ENCODE measurements at regions not wholly inside any gene's neighbourhood (a gene's known extent, or its start where the extent isn't known, plus 50 kb on each side); places are given as distances from the start of the nearest gene placed in this dataset.
"Not testable (repeated sequence)": the region's sequence is repeated elsewhere in the genome, so short reads cannot be mapped to it uniquely, and the experiment has no call there.

DNA sequence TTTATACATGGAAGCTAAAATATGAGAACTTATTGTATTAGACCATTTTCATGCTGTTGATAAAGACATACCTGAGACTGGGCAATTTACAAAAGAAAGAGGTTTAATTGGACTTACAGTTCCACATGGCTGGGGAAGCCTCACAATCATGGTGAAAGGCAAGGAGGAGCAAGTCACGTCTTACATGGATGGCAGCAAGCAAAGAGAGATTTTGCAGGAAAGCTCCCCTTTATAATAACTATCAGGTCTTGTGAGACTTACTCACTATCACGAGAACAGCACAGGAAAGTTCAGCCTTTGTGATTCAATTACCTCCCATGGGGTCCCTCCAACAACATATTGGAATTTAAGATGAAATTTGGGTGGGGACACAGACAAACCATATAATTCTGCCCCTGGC is 740.1 kb upstream of the NECTIN3 start:
- not testable (repeated sequence) for H3K9me3 ChIP-seq (ENCODE audit: control insufficient read depth, low read length); H3K4me3 ChIP-seq (ENCODE audit: low read length)

DNA sequence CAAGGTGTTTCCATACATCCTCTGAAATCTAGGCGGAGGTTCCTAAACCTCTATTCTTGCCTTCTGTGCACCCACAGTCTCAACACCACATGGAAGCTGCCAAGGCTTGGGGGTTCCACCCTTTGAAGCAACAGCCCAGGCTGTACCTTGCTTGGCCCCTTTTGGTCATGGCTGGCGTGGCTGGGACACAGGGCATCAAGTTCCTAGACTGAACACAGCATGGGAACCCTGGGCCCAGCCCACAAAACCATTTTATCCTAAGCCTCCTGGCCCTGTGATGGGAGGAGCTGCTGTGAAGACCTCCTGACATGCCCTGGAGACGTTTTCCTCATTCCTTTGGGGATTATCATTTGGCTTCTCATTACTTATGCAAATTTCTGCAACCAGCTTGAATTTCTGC is 739.0 kb upstream of the NECTIN3 start:
- Histone ChIP-seq H3K9me3 (ENCODE audit: control insufficient read depth, low read length) (peaks cover 11% of the 10 kb centered on the region), H3K27me3 (replicated peaks; ENCODE audit: control insufficient read depth, insufficient read depth, low read length) (no peaks in the 10 kb centered on the region), H3K4me3 (ENCODE audit: low read length) (no peak overlapping the region), H3K9ac (ENCODE audit: low read length) (no peak overlapping the region), H3K4me1 (ENCODE audit: control insufficient read depth, insufficient read depth, low read length) (no peaks in the 10 kb centered on the region), H3K36me3 (ENCODE audit: control insufficient read depth, insufficient read depth, low read length, severe bottlenecking) (no peaks in the 10 kb centered on the region)
- DNase-seq (ENCODE audit: low read depth): no peak

More for the DNA sequence above, 740.1 kb upstream of the NECTIN3 start:
- H3K27me3 ChIP-seq (replicated peaks; ENCODE audit: control insufficient read depth, insufficient read depth, low read length); H3K36me3 ChIP-seq (ENCODE audit: control insufficient read depth, insufficient read depth, low read length, severe bottlenecking); DNase-seq (ENCODE audit: low read depth); H3K9ac ChIP-seq (ENCODE audit: low read length); H3K4me1 ChIP-seq (ENCODE audit: control insufficient read depth, insufficient read depth, low read length): not testable (repeated sequence)

DNA sequence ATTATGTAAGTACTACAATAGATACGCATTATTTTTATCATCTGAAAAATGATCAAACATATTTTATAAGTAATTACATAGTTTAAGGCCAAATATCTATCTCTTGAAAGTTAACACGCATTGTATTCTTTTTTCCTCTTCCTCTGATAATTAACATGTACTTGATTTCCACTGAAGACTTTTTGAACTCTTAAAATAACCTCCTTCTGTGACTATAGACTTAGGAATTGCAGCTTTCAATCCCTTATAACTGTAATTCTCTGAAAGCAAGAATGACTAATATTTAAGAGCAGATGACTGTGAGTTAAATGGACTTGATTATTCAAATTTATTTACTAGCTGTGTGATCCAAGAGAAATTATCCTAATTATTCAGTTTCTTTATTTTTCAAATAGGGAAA is 730.6 kb upstream of the NECTIN3 start:
- H3K9me3 ChIP-seq (ENCODE audit: control insufficient read depth, low read length): peaks cover 12% of the 10 kb centered on the region
- peak; percentile 39 for DNase-seq (ENCODE audit: low read depth)
- H3K36me3 ChIP-seq (ENCODE audit: control insufficient read depth, insufficient read depth, low read length, severe bottlenecking): no peaks in the 10 kb centered on the region
- H3K4me3 ChIP-seq (ENCODE audit: low read length): no peak overlapping the region
- peaks cover 22% of the 10 kb centered on the region for H3K4me1 ChIP-seq (ENCODE audit: control insufficient read depth, insufficient read depth, low read length)
- no peak overlapping the region for H3K9ac ChIP-seq (ENCODE audit: low read length)
- H3K27me3 ChIP-seq (replicated peaks; ENCODE audit: control insufficient read depth, insufficient read depth, low read length): no peaks in the 10 kb centered on the region

DNA sequence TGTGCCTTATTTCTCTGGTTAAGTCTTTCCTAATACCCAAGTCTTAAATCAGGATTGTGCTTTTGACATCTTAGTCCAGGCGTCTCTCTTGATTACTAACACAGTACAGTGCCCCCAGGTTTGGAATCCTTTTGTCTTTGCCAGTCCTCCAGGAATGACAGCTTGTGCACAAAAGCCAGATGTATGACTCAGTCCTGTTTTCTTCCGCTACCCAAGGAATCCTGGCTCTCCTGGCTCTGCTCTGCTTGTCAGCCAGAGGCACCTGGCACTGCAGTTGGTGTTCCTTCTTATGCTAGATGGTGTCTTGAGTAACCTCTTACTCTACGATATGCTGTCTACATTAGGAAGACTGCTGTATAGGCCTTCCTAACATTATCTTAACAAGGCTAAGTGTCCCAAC is 728.2 kb upstream of the NECTIN3 start:
- Histone ChIP-seq H3K9me3 (ENCODE audit: control insufficient read depth, low read length) (no peaks in the 10 kb centered on the region), H3K27me3 (replicated peaks; ENCODE audit: control insufficient read depth, insufficient read depth, low read length) (no peaks in the 10 kb centered on the region), H3K36me3 (ENCODE audit: control insufficient read depth, insufficient read depth, low read length, severe bottlenecking) (no peaks in the 10 kb centered on the region), H3K4me1 (ENCODE audit: control insufficient read depth, insufficient read depth, low read length) (peaks cover 22% of the 10 kb centered on the region), H3K9ac (ENCODE audit: low read length) (no peak overlapping the region), H3K4me3 (ENCODE audit: low read length) (no peak overlapping the region)
- DNase-seq (ENCODE audit: low read depth): peak; percentile 23

DNA sequence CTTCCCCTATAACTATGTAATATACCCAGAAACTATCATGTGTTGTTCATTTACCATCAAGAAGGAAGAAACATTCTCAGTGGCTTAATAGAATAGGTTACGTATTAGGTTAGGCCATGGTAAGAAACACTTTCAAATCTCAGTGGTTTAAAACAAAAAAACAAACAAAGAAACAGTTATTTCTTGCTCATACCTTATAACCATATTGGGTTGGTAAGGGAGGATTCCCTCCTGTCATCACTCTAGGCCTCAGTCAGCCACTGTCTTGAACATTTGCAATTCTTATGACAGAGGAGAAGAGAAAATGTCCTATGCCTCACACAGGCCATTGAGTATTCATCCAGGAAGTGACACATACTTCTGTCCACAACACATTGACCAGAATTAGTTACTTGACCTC is 727.7 kb upstream of the NECTIN3 start:
- H3K4me3 ChIP-seq (ENCODE audit: low read length): no peak overlapping the region
- H3K9ac ChIP-seq (ENCODE audit: low read length): no peak overlapping the region
- H3K36me3 ChIP-seq (ENCODE audit: control insufficient read depth, insufficient read depth, low read length, severe bottlenecking): no peaks in the 10 kb centered on the region
- peaks cover 22% of the 10 kb centered on the region for H3K4me1 ChIP-seq (ENCODE audit: control insufficient read depth, insufficient read depth, low read length)
- H3K9me3 ChIP-seq (ENCODE audit: control insufficient read depth, low read length): no peaks in the 10 kb centered on the region
- no peaks in the 10 kb centered on the region for H3K27me3 ChIP-seq (replicated peaks; ENCODE audit: control insufficient read depth, insufficient read depth, low read length)
- no peak for DNase-seq (ENCODE audit: low read depth)

DNA sequence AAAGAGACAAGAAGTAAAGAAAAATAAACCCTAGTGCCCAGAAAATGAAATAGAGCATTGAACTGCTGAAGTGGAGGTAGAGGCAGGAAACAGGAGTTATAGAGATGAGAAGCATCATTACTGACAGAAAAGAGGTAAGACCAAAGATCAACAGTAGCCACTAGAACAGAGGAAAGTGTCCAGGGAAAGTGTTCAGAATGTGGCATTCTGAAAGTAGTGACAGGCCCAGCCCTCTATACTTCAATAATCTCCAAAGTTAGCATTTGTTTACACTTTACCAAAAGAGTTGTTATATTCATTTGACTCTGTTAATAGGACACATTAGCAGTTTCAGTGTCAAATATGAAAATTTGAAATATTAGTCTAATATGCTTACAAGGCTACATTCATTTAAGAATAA is 727.1 kb upstream of the NECTIN3 start:
- Histone ChIP-seq H3K9me3 (ENCODE audit: control insufficient read depth, low read length) (no peaks in the 10 kb centered on the region), H3K36me3 (ENCODE audit: control insufficient read depth, insufficient read depth, low read length, severe bottlenecking) (no peaks in the 10 kb centered on the region), H3K4me3 (ENCODE audit: low read length) (no peak overlapping the region), H3K4me1 (ENCODE audit: control insufficient read depth, insufficient read depth, low read length) (peaks cover 22% of the 10 kb centered on the region), H3K27me3 (replicated peaks; ENCODE audit: control insufficient read depth, insufficient read depth, low read length) (no peaks in the 10 kb centered on the region), H3K9ac (ENCODE audit: low read length) (no peak overlapping the region)
- no peak for DNase-seq (ENCODE audit: low read depth)

DNA sequence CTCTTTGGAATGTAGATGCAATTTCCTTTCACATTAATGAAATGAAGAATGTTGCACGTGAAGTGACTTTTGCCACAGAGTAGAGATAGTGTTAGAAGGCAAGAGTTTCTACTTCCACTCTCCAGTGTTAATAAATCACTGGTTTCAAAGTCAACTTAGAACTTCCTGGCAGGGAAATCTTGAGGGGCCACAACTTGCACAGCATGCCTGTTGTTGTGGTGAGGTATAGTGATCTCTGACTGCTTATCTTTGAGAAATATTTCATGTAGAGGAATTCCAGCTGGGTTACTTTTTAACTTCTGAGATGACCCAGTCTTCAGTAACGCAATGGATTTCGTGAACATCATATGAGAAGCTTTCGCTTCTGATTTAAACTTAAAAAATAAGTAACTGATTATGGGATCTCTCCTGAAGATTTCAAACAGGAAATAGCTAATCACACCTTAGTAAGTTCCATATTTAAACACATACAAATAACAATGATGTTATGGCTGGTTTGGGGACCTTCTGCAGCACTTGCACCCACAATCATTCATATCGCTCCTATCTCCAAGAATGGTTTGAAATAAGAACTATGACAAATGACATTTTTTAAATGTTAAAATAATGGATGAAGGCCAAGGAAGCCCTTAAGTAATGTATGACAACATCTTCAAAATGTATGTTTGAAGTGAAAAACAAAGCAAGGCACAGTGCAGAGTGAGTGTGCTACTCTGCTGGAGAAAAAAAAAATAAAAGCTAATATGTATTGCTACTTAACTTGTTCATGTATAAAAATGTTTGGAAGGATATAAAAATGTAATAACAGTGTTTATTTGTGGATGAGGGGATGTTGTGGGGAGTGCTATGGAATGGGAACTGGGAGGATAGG is 726.5 kb upstream of the NECTIN3 start:
- Histone ChIP-seq H3K4me1 (ENCODE audit: control insufficient read depth, insufficient read depth, low read length) (peaks cover 22% of the 10 kb centered on the region), H3K9ac (ENCODE audit: low read length) (no peak overlapping the region), H3K9me3 (ENCODE audit: control insufficient read depth, low read length) (no peaks in the 10 kb centered on the region), H3K36me3 (ENCODE audit: control insufficient read depth, insufficient read depth, low read length, severe bottlenecking) (no peaks in the 10 kb centered on the region), H3K4me3 (ENCODE audit: low read length) (no peak overlapping the region), H3K27me3 (replicated peaks; ENCODE audit: control insufficient read depth, insufficient read depth, low read length) (no peaks in the 10 kb centered on the region)
- DNase-seq (ENCODE audit: low read depth): no peak

DNA sequence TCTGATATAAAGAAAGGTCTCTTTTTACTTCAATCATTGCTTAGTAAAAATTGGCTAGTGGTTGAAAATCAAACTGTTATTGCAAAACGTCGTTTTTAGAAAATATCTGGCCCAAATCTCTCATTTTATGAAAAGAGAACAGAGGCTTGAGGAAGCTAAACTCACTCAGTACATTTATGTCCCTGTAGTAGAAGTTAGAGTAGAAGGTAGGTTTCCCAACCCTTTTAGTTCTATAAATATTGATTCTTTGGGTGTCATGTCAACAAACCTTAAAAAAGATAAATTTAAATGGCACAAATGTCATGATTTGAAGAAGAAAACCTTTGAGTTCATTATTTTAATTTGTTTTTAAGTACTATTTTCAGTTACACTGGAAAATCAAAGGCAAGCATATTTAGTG is 722.3 kb upstream of the NECTIN3 start:
- Histone ChIP-seq H3K4me1 (ENCODE audit: control insufficient read depth, insufficient read depth, low read length) (peaks cover 33% of the 10 kb centered on the region), H3K27me3 (replicated peaks; ENCODE audit: control insufficient read depth, insufficient read depth, low read length) (no peaks in the 10 kb centered on the region), H3K36me3 (ENCODE audit: control insufficient read depth, insufficient read depth, low read length, severe bottlenecking) (no peaks in the 10 kb centered on the region), H3K9ac (ENCODE audit: low read length) (no peak overlapping the region), H3K9me3 (ENCODE audit: control insufficient read depth, low read length) (no peaks in the 10 kb centered on the region), H3K4me3 (ENCODE audit: low read length) (no peak overlapping the region)
- DNase-seq (ENCODE audit: low read depth): no peak

DNA sequence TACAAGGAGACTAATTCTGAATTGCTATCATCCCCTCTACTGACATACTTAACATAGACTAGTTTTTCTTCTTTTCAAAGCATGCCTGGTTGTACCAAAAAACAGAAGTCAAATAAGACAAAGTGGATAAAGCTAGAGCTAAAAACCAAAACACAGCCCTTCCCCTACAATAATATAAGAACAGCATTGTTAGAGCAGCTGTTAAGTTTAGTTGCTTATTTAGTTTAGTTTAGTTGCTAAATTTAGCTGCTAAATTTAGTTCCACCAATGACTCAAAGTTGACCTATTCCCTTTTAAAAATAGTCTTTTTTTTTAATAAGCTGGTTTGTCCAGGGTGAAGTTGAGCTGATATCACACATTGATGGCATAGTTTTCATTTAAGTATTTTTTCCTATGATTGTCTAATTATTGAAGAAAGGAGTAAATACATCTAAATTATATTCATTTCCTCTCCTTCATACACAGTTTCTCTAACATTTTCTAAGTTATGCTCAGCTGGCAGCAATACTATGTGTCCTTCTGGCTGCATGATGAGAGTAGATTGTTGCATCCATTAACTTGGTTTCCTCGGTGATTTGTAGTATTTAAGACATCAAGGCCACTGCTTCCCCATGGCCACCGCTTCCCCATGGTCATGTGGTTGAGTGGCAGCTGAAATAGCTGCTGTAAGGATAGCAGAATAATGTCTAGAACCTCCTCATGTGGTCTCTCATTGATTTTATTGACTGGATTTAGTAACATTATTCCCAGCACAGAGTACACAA is 718.6 kb upstream of the NECTIN3 start:
- DNase-seq (ENCODE audit: low read depth): no peak
- Histone ChIP-seq H3K4me1 (ENCODE audit: control insufficient read depth, insufficient read depth, low read length) (peaks cover 18% of the 10 kb centered on the region), H3K9ac (ENCODE audit: low read length) (peak overlapping the region; percentile 13), H3K4me3 (ENCODE audit: low read length) (peak overlapping the region; percentile 23), H3K9me3 (ENCODE audit: control insufficient read depth, low read length) (no peaks in the 10 kb centered on the region), H3K36me3 (ENCODE audit: control insufficient read depth, insufficient read depth, low read length, severe bottlenecking) (no peaks in the 10 kb centered on the region), H3K27me3 (replicated peaks; ENCODE audit: control insufficient read depth, insufficient read depth, low read length) (no peaks in the 10 kb centered on the region)

DNA sequence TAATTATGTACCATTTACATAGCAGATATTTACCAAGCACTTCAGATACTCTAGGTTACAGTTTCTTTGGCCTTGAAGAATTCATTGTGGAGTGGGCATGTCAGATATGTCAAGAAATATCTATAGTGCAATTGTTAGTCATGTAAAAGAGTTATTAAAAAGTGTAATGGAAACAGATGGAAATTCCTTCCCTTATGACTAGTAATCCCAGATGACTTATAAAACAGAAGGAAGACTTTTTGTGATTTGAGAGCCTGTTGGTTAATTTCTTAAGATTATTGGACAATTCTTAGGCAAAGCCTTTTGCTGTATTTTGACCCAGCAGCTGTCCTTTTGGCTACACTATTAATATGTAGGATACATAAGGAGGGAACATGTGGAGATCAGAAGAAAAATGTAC is 708.9 kb upstream of the NECTIN3 start:
- no peak for DNase-seq (ENCODE audit: low read depth)
- H3K27me3 ChIP-seq (replicated peaks; ENCODE audit: control insufficient read depth, insufficient read depth, low read length): no peaks in the 10 kb centered on the region

DNA sequence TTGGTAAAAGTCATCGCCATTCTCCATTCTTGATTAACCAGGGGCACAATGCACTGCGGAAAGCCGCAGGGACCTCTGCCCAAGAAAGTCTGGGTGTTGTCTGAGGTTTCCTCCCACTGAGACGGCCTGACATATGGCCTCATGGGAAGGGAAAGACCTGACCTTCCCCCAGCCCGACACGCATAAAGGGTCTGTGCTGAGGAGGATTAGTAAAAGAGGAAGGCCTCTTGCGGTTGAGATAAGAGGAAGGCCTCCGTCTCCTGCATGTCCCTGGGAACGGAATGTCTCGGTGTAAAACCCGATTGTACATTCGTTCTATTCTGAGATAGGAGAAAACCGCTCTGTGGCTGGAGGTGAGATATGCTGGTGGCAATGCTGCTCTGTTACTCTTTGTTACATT is 704.3 kb upstream of the NECTIN3 start:
- H3K9me3 ChIP-seq (ENCODE audit: control insufficient read depth, low read length); DNase-seq (ENCODE audit: low read depth); H3K4me3 ChIP-seq (ENCODE audit: low read length); H3K9ac ChIP-seq (ENCODE audit: low read length); H3K4me1 ChIP-seq (ENCODE audit: control insufficient read depth, insufficient read depth, low read length); H3K36me3 ChIP-seq (ENCODE audit: control insufficient read depth, insufficient read depth, low read length, severe bottlenecking); H3K27me3 ChIP-seq (replicated peaks; ENCODE audit: control insufficient read depth, insufficient read depth, low read length): not testable (repeated sequence)

More for the DNA sequence above, 708.9 kb upstream of the NECTIN3 start:
- Histone ChIP-seq H3K9me3 (ENCODE audit: control insufficient read depth, low read length) (no peaks in the 10 kb centered on the region), H3K4me1 (ENCODE audit: control insufficient read depth, insufficient read depth, low read length) (peaks cover 9% of the 10 kb centered on the region), H3K36me3 (ENCODE audit: control insufficient read depth, insufficient read depth, low read length, severe bottlenecking) (no peaks in the 10 kb centered on the region), H3K9ac (ENCODE audit: low read length) (no peak overlapping the region), H3K4me3 (ENCODE audit: low read length) (no peak overlapping the region)
